HepG2 (cell line): ENCODE measurements at regions not wholly inside any gene's neighbourhood (a gene's known extent, or its start where the extent isn't known, plus 50 kb on each side); places are given as distances from the start of the nearest gene placed in this dataset.
"Not testable (repeated sequence)": the region's sequence is repeated elsewhere in the genome, so short reads cannot be mapped to it uniquely, and the experiment has no call there.

ENCODE experiments used
- CEBPB ChIP-seq: IDR thresholded peaks from 2 replicates; pipeline ENCODE4 v1.6.1; 2011; ENCODE audit warnings: low read depth, low read length, improper control_type of control experiment, borderline replicate concordance
- CTCF ChIP-seq: sonication (generic); formaldehyde crosslinking; IDR thresholded peaks from 2 replicates; pipeline ENCODE4 v1.5.0; 2020; ENCODE audit warnings: mild to moderate bottlenecking, missing genetic modification reagents, moderate library complexity
- ELF1 ChIP-seq: sonication (generic); formaldehyde crosslinking; IDR thresholded peaks from 2 replicates; pipeline ENCODE4 v1.4.0; 2020; ENCODE audit warnings: missing genetic modification reagents
- FLYWCH1 ChIP-seq: sonication (generic); formaldehyde crosslinking; IDR thresholded peaks from 2 replicates; pipeline ENCODE4 v1.8.1; 2023; ENCODE audit warnings: mild to moderate bottlenecking, missing genetic modification reagents
- HNF4A ChIP-seq: sonication (generic); formaldehyde crosslinking; IDR thresholded peaks from 2 replicates; pipeline ENCODE4 v1.4.0; 2020; ENCODE audit warnings: missing genetic modification reagents
- ZBTB4 ChIP-seq: sonication (generic); formaldehyde crosslinking; IDR thresholded peaks from 2 replicates; pipeline ENCODE4 v1.4.0; 2020; ENCODE audit warnings: missing genetic modification reagents, mild to moderate bottlenecking, borderline replicate concordance
- ZHX1 ChIP-seq: sonication (generic); formaldehyde crosslinking; IDR thresholded peaks from 2 replicates; pipeline ENCODE4 v1.8.1; 2022; ENCODE audit warnings: low read depth, mild to moderate bottlenecking, missing genetic modification reagents
- ZKSCAN8 ChIP-seq: IDR thresholded peaks from 2 replicates; pipeline ENCODE4 v1.6.1; 2016; ENCODE audit warnings: borderline replicate concordance, missing genetic modification reagents, missing compliant biosample characterization
- ZSCAN21 ChIP-seq: sonication (generic); formaldehyde crosslinking; IDR thresholded peaks from 2 replicates; pipeline ENCODE4 v1.8.0; 2022; ENCODE audit warnings: mild to moderate bottlenecking, missing genetic modification reagents, moderate library complexity, borderline replicate concordance
- TF ChIP-seq, protein P1 (sequence below): IDR thresholded peaks from 2 replicates; pipeline ENCODE4 v1.6.1; 2016; ENCODE audit warnings: missing compliant biosample characterization, missing genetic modification reagents, borderline replicate concordance

- TF ChIP-seq FLYWCH1; CEBPB; ZSCAN21 (CRISPR knock-in tag); ZKSCAN8 (CRISPR knock-in tag); CTCF (CRISPR knock-in tag); ELF1 (CRISPR knock-in tag); HNF4A (CRISPR knock-in tag); ZBTB4; ZHX1 (CRISPR knock-in tag): not testable (repeated sequence)
- TF ChIP-seq, protein P1, sequence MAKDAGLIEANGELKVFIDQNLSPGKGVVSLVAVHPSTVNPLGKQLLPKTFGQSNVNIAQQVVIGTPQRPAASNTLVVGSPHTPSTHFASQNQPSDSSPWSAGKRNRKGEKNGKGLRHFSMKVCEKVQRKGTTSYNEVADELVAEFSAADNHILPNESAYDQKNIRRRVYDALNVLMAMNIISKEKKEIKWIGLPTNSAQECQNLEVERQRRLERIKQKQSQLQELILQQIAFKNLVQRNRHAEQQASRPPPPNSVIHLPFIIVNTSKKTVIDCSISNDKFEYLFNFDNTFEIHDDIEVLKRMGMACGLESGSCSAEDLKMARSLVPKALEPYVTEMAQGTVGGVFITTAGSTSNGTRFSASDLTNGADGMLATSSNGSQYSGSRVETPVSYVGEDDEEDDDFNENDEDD (CRISPR knock-in tag) = not testable (repeated sequence)
Measured at GRCh38 chr9:39663713-39664112, 308.2 kb downstream of the SPATA31A1 start.
